Right atrium auricular region (tissue), 2 donors: ENCODE measurements at regions not wholly inside any gene's neighbourhood (a gene's known extent, or its start where the extent isn't known, plus 50 kb on each side); places are given as distances from the start of the nearest gene placed in this dataset.

Source experiments
- DNase-seq: peaks from one replicate; pipeline ENCODE4 v3.0.0-alpha.2; 2019; ENCODE audit warnings: low spot score
- H3K27ac ChIP-seq, 2 donors: fragments of 200-600 bp; sonication (generic); 1 replicate in 1 of 2; 2 replicates in 1 of 2; pipeline ENCODE4 v1.5.1; 2016 to 2019
- H3K27me3 ChIP-seq, 2 donors: fragments of 200-600 bp; sonication (generic); one replicate each; pipeline versions ENCODE4 v1.5.1 to v1.6.0; 2017 to 2019
- H3K36me3 ChIP-seq: fragments of 200-600 bp; sonication (generic); one replicate; pipeline ENCODE4 v1.5.1; 2016
- H3K4me1 ChIP-seq, 2 donors: fragments of 200-600 bp; sonication (generic); one replicate each; pipeline versions ENCODE4 v1.5.1 to v1.6.0; 2017 to 2019
- H3K4me3 ChIP-seq, 2 donors: fragments of 200-600 bp; sonication (generic); 1 replicate in 1 of 2; 2 replicates in 1 of 2; pipeline ENCODE4 v1.5.1; 2017 to 2019; ENCODE audit warnings: mild to moderate bottlenecking in 1 of 2, moderate library complexity in 1 of 2
- H3K9me3 ChIP-seq, 2 donors: fragments of 200-600 bp; sonication (generic); one replicate each; pipeline ENCODE4 v1.5.1; 2019
- CTCF ChIP-seq, 2 donors: fragments of 200-600 bp; sonication (generic); IDR thresholded peaks; one replicate each; pipeline ENCODE4 v1.5.1; 2019; ENCODE audit warnings: antibody characterized with exemption in 2 of 2

- no peaks in the 10 kb centered on the region for H3K4me1 ChIP-seq
- no peak for TF ChIP-seq CTCF (IDR thresholded peaks at IDR 0.05)
- no peaks in the 10 kb centered on the region for H3K27me3 ChIP-seq
- no peak for DNase-seq
- no peak overlapping the region for H3K27ac ChIP-seq
- no peaks in the 10 kb centered on the region for H3K36me3 ChIP-seq
- H3K9me3 ChIP-seq = no peaks in the 10 kb centered on the region
- no peak overlapping the region for H3K4me3 ChIP-seq
Observed at GRCh38 chr1:189606795-189607476, 870.7 kb downstream of the BRINP3 start.

GRCh38 chr1:189607477-189608096 is 870.1 kb downstream of the BRINP3 start:
- DNase-seq = no peak
- TF ChIP-seq CTCF (IDR thresholded peaks at IDR 0.05) = no peak
- Histone ChIP-seq H3K27me3 (no peaks in the 10 kb centered on the region), H3K9me3 (no peaks in the 10 kb centered on the region), H3K36me3 (no peaks in the 10 kb centered on the region), H3K4me3 (no peak overlapping the region), H3K4me1 (no peaks in the 10 kb centered on the region), H3K27ac (no peak overlapping the region)

GRCh38 chr1:189609167-189609566 is 868.5 kb downstream of the BRINP3 start:
- H3K4me3 ChIP-seq = no peak overlapping the region
- no peaks in the 10 kb centered on the region for H3K9me3 ChIP-seq
- H3K27me3 ChIP-seq = no peaks in the 10 kb centered on the region
- no peaks in the 10 kb centered on the region for H3K36me3 ChIP-seq
- DNase-seq = no peak
- no peak for TF ChIP-seq CTCF (IDR thresholded peaks at IDR 0.05)
- H3K27ac ChIP-seq = no peak overlapping the region
- H3K4me1 ChIP-seq = no peaks in the 10 kb centered on the region

- Histone ChIP-seq H3K4me3 (no peak overlapping the region), H3K27ac (no peak overlapping the region), H3K36me3 (no peaks in the 10 kb centered on the region), H3K9me3 (no peaks in the 10 kb centered on the region), H3K27me3 (no peaks in the 10 kb centered on the region), H3K4me1 (no peaks in the 10 kb centered on the region)
- DNase-seq = no peak
- TF ChIP-seq CTCF (IDR thresholded peaks at IDR 0.05) = no peak
Observed at GRCh38 chr1:189616893-189617292, 860.8 kb downstream of the BRINP3 start.

GRCh38 chr1:189619682-189620332 is 857.9 kb downstream of the BRINP3 start:
- Histone ChIP-seq H3K4me1 (no peaks in the 10 kb centered on the region), H3K4me3 (no peak overlapping the region), H3K9me3 (no peaks in the 10 kb centered on the region), H3K27me3 (no peaks in the 10 kb centered on the region), H3K27ac (no peak overlapping the region), H3K36me3 (no peaks in the 10 kb centered on the region)
- TF ChIP-seq CTCF (IDR thresholded peaks at IDR 0.05) = no peak
- no peak for DNase-seq
